ENCODE measurements at regions not wholly inside any gene's neighbourhood (a gene's known extent, or its start where the extent isn't known, plus 50 kb on each side); places are given as distances from the start of the nearest gene placed in this dataset.

- no peaks in the 10 kb centered on the region for H3K36me3 ChIP-seq (ENCODE audit: insufficient read depth, low read length)
- no peaks in the 10 kb centered on the region for H3K9me3 ChIP-seq (ENCODE audit: low read depth, low read length)
- no peaks in the 10 kb centered on the region for H3K27me3 ChIP-seq (ENCODE audit: insufficient read depth, low read length)
- H3K4me1 ChIP-seq (ENCODE audit: insufficient read depth, low read length), result no peaks in the 10 kb centered on the region
- H3K79me2 ChIP-seq (ENCODE audit: insufficient read depth, low read length), result no peaks in the 10 kb centered on the region
- H3K4me2 ChIP-seq (ENCODE audit: insufficient read depth, low read length), result no peak overlapping the region
- H4K20me1 ChIP-seq (ENCODE audit: insufficient read depth, low read length), result no peaks in the 10 kb centered on the region
- no peak overlapping the region for H3K27ac ChIP-seq (ENCODE audit: low read depth, low read length)
- no peak for DNase-seq (ENCODE audit: insufficient read length, low spot score, missing footprints)
- no peak overlapping the region for H3K4me3 ChIP-seq (ENCODE audit: insufficient read depth, low read length)
- no peak overlapping the region for H2AFZ ChIP-seq (ENCODE audit: low read length)
- no peak for TF ChIP-seq CTCF (IDR thresholded peaks at IDR 0.05; ENCODE audit: extremely low read depth, low read depth, low read length)
These were observed 63.3 kb upstream of the MAGI3 start for GRCh38 chr1:113326976-113327375.

- H3K36me3 ChIP-seq (ENCODE audit: insufficient read depth, low read length), result no peaks in the 10 kb centered on the region
- no peak overlapping the region for H3K4me2 ChIP-seq (ENCODE audit: insufficient read depth, low read length)
- no peak overlapping the region for H3K4me3 ChIP-seq (ENCODE audit: insufficient read depth, low read length)
- no peaks in the 10 kb centered on the region for H3K79me2 ChIP-seq (ENCODE audit: insufficient read depth, low read length)
- H3K27ac ChIP-seq (ENCODE audit: low read depth, low read length), result no peak overlapping the region
- no peak for DNase-seq (ENCODE audit: insufficient read length, low spot score, missing footprints)
- H2AFZ ChIP-seq (ENCODE audit: low read length), result no peak overlapping the region
- H3K9me3 ChIP-seq (ENCODE audit: low read depth, low read length), result no peaks in the 10 kb centered on the region
- no peaks in the 10 kb centered on the region for H3K4me1 ChIP-seq (ENCODE audit: insufficient read depth, low read length)
- no peaks in the 10 kb centered on the region for H3K27me3 ChIP-seq (ENCODE audit: insufficient read depth, low read length)
- no peaks in the 10 kb centered on the region for H4K20me1 ChIP-seq (ENCODE audit: insufficient read depth, low read length)
- TF ChIP-seq CTCF (IDR thresholded peaks at IDR 0.05; ENCODE audit: extremely low read depth, low read depth, low read length), result no peak
These were observed 57.3 kb upstream of the MAGI3 start for GRCh38 chr1:113333056-113333455.

- DNase-seq (ENCODE audit: insufficient read length, low spot score, missing footprints), result no peak
- H3K4me1 ChIP-seq (ENCODE audit: insufficient read depth, low read length), result no peaks in the 10 kb centered on the region
- TF ChIP-seq CTCF (IDR thresholded peaks at IDR 0.05; ENCODE audit: extremely low read depth, low read depth, low read length), result no peak
These were observed 50.3 kb upstream of the MAGI3 start for GRCh38 chr1:113340038-113340437.

More at GRCh38 chr1:113340038-113340437, 50.3 kb upstream of the MAGI3 start:
- no peak overlapping the region for H3K4me3 ChIP-seq (ENCODE audit: insufficient read depth, low read length)
- H3K4me2 ChIP-seq (ENCODE audit: insufficient read depth, low read length), result no peak overlapping the region
- no peaks in the 10 kb centered on the region for H3K9me3 ChIP-seq (ENCODE audit: low read depth, low read length)
- no peaks in the 10 kb centered on the region for H4K20me1 ChIP-seq (ENCODE audit: insufficient read depth, low read length)
- no peaks in the 10 kb centered on the region for H3K27me3 ChIP-seq (ENCODE audit: insufficient read depth, low read length)
- H3K27ac ChIP-seq (ENCODE audit: low read depth, low read length), result no peak overlapping the region
- no peak overlapping the region for H2AFZ ChIP-seq (ENCODE audit: low read length)
- no peaks in the 10 kb centered on the region for H3K79me2 ChIP-seq (ENCODE audit: insufficient read depth, low read length)
- H3K36me3 ChIP-seq (ENCODE audit: insufficient read depth, low read length), result no peaks in the 10 kb centered on the region

Data from osteoblast (primary cell).